SK-N-SH (cell line): ENCODE measurements at regions not wholly inside any gene's neighbourhood (a gene's known extent, or its start where the extent isn't known, plus 50 kb on each side); places are given as distances from the start of the nearest gene placed in this dataset.

Experiments
- CTCF ChIP-seq: fragments of 200-600 bp; sonication (generic); IDR thresholded peaks from 2 replicates; pipeline ENCODE4 v1.6.1; 2017; ENCODE audit warnings: antibody characterized with exemption, mild to moderate bottlenecking, moderate library complexity
- FOSL2 ChIP-seq: IDR thresholded peaks from 2 replicates; pipeline ENCODE4 v1.4.0; 2012; ENCODE audit warnings: low read depth, mild to moderate bottlenecking, moderate library complexity, borderline replicate concordance
- MAX ChIP-seq: IDR thresholded peaks from 2 replicates; pipeline ENCODE4 v1.4.0; 2012; ENCODE audit warnings: low read depth
- POLR2AphosphoS5 ChIP-seq: IDR thresholded peaks from 2 replicates; pipeline ENCODE4 v1.6.1; 2012; ENCODE audit warnings: low read depth, low read length
- REST ChIP-seq: IDR thresholded peaks from 2 replicates; pipeline ENCODE4 v1.6.1; 2012; ENCODE audit warnings: mild to moderate bottlenecking, low read depth, low read length, moderate library complexity
- RFX5 ChIP-seq: IDR thresholded peaks from 2 replicates; pipeline ENCODE4 v1.6.1; 2012; ENCODE audit warnings: mild to moderate bottlenecking, improper control_type of control experiment, low read length
- TCF12 ChIP-seq: IDR thresholded peaks from 2 replicates; pipeline ENCODE4 v1.4.0; 2012
- TEAD4 ChIP-seq: IDR thresholded peaks from 2 replicates; pipeline ENCODE4 v1.4.0; 2012; ENCODE audit warnings: mild to moderate bottlenecking, borderline replicate concordance; ENCODE audit not compliant: insufficient read depth
- YY1 ChIP-seq: IDR thresholded peaks from 2 replicates; pipeline ENCODE4 v1.4.0; 2012; ENCODE audit warnings: low read depth, mild to moderate bottlenecking

- TF ChIP-seq MAX = no peak
- TF ChIP-seq YY1 = no peak
- TF ChIP-seq REST = no peak
- no peak for TF ChIP-seq CTCF
- TF ChIP-seq POLR2AphosphoS5 = no peak
- TF ChIP-seq RFX5 = no peak
- TF ChIP-seq TCF12 = no peak
- no peak for TF ChIP-seq TEAD4
- TF ChIP-seq FOSL2 = no peak
Observed at GRCh38 chr6:148068437-148069061, 274.1 kb upstream of the SASH1 start.
